H1 (cell line): ENCODE measurements at regions not wholly inside any gene's neighbourhood (a gene's known extent, or its start where the extent isn't known, plus 50 kb on each side); places are given as distances from the start of the nearest gene placed in this dataset.

Experiments
- CTCF ChIA-PET: fragments of 300-600 bp; sonication (Branson Sonifier 250); formaldehyde crosslinking; loops from one replicate; lab custom pipeline; 2021; ENCODE audit not compliant: partially characterized antibody; lab: Charles Lee
- POLR2A ChIA-PET: fragments of 300-600 bp; sonication (Branson Sonifier 250); formaldehyde crosslinking; loops from one replicate; lab custom pipeline; 2021; ENCODE audit warnings: inconsistent platforms; ENCODE audit not compliant: partially characterized antibody; lab: Charles Lee
- DNase-seq, 2 experiments: peaks; one replicate each; pipeline versions ENCODE4 v3.0.0 to v3.0.0-alpha.2; 2010 to 2022; ENCODE audit warnings: low spot score in 2 of 2, low read depth in 1 of 2, mixed read lengths in 1 of 2
- FAIRE-seq: peaks from 2 replicates; lab custom pipeline; 2011; peaks lifted over from hg19 to GRCh38; lab: Jason Lieb, UNC
- H2AFZ ChIP-seq: 2 replicates; pipeline ENCODE4 v1.8.1; 2012; ENCODE audit warnings: low read length, inconsistent platforms
- H2AK5ac ChIP-seq: 2 replicates; pipeline ENCODE4 v1.6.1; 2013; ENCODE audit warnings: low read depth, low read length
- H2BK120ac ChIP-seq: replicated peaks from 2 replicates; pipeline ENCODE3; 2013; ENCODE audit warnings: low read depth, low read length, inconsistent platforms
- H2BK12ac ChIP-seq: 2 replicates; pipeline ENCODE4 v1.6.1; 2013; ENCODE audit warnings: low read depth, low read length
- H2BK15ac ChIP-seq: 2 replicates; pipeline ENCODE4 v1.6.1; 2013; ENCODE audit warnings: low read length
- H2BK20ac ChIP-seq: 2 replicates; pipeline ENCODE4 v1.6.1; 2013; ENCODE audit warnings: low read length
- H2BK5ac ChIP-seq: 2 replicates; pipeline ENCODE4 v1.6.1; 2013; ENCODE audit warnings: low read depth, low read length
- H3K14ac ChIP-seq: 2 replicates; pipeline ENCODE4 v1.6.1; 2013; ENCODE audit warnings: inconsistent platforms; ENCODE audit not compliant: insufficient read length
- H3K18ac ChIP-seq: 2 replicates; pipeline ENCODE4 v1.6.1; 2013; ENCODE audit warnings: low read length; ENCODE audit errors: extremely low read depth
- H3K23ac ChIP-seq: 2 replicates; pipeline ENCODE4 v1.6.1; 2013; ENCODE audit warnings: inconsistent platforms; ENCODE audit not compliant: insufficient read length
- H3K23me2 ChIP-seq: 2 replicates; pipeline ENCODE4 v1.6.1; 2013; ENCODE audit warnings: low read depth, low read length
- H3K27ac ChIP-seq: 2 replicates; pipeline ENCODE4 v1.6.1; 2011; ENCODE audit warnings: low read depth, low read length, inconsistent platforms
- H3K27me3 ChIP-seq, 4 experiments: replicated peaks in 1 of 4; 1 replicate in 1 of 4; 2 replicates in 3 of 4; pipeline versions ENCODE4 v1.6.1 to v1.8.1; 2011 to 2013; ENCODE audit warnings: low read length in 3 of 4, mild to moderate bottlenecking in 3 of 4, inconsistent platforms in 2 of 4, mixed read lengths in 2 of 4, moderate library complexity in 1 of 4; ENCODE audit not compliant: control insufficient read depth in 3 of 4, insufficient read depth in 3 of 4; ENCODE audit errors: extremely low read depth in 1 of 4
- H3K36me3 ChIP-seq, 4 experiments: 2 replicates each; pipeline versions ENCODE4 v1.6.1 to v1.8.1; 2011 to 2013; ENCODE audit warnings: mild to moderate bottlenecking in 4 of 4, low read length in 3 of 4, moderate library complexity in 2 of 4, control low read depth in 1 of 4, inconsistent platforms in 1 of 4; ENCODE audit not compliant: insufficient read depth in 4 of 4, control insufficient read depth in 2 of 4
- H3K4ac ChIP-seq: replicated peaks from 2 replicates; pipeline ENCODE3; 2013; ENCODE audit warnings: low read length, low read depth, mixed read lengths, inconsistent platforms; ENCODE audit not compliant: insufficient read length
- H3K4me1 ChIP-seq, 4 experiments: replicated peaks in 1 of 4; 1 replicate in 1 of 4; 2 replicates in 3 of 4; pipeline versions ENCODE4 v1.6.1 to v1.8.1; 2011 to 2013; ENCODE audit warnings: low read length in 3 of 4, inconsistent platforms in 2 of 4, mixed read lengths in 1 of 4; ENCODE audit not compliant: insufficient read depth in 4 of 4, control insufficient read depth in 3 of 4
- H3K4me2 ChIP-seq, 2 experiments: 2 replicates each; pipeline versions ENCODE4 v1.6.1 to v1.8.1; 2011 to 2013; ENCODE audit warnings: low read depth in 2 of 2, low read length in 2 of 2, control low read depth in 1 of 2, inconsistent platforms in 1 of 2, mild to moderate bottlenecking in 1 of 2; ENCODE audit not compliant: insufficient read depth in 1 of 2
- H3K4me3 ChIP-seq, 4 experiments: fragments of 200-600, 300-600 bp in 1 of 4; sonication (generic), shearing (Covaris generic), sonication (Bioruptor Twin) in 1 of 4; 2 replicates each; pipeline versions ENCODE4 v1.5.1 to v1.8.1; 2011 to 2016; ENCODE audit warnings: low read length in 4 of 4, low read depth in 3 of 4, control low read depth in 2 of 4, inconsistent platforms in 2 of 4, mild to moderate bottlenecking in 2 of 4, mixed read lengths in 1 of 4, moderate library complexity in 1 of 4; ENCODE audit not compliant: insufficient read depth in 2 of 4; ENCODE audit errors: extremely low read depth in 1 of 4
- H3K56ac ChIP-seq: replicated peaks from 2 replicates; pipeline ENCODE3; 2013; ENCODE audit warnings: low read depth, mild to moderate bottlenecking, mixed read lengths, low read length, inconsistent platforms; ENCODE audit not compliant: insufficient read length
- H3K79me1 ChIP-seq: 2 replicates; pipeline ENCODE4 v1.6.1; 2013; ENCODE audit warnings: low read depth, low read length, control low read depth
- H3K79me2 ChIP-seq, 2 experiments: 2 replicates each; pipeline versions ENCODE4 v1.6.1 to v1.8.1; 2012 to 2013; ENCODE audit warnings: low read length in 2 of 2, mild to moderate bottlenecking in 2 of 2, inconsistent platforms in 1 of 2; ENCODE audit not compliant: insufficient read depth in 2 of 2, control insufficient read depth in 1 of 2
- H3K9ac ChIP-seq, 4 experiments: replicated peaks in 1 of 4; 1 replicate in 1 of 4; 2 replicates in 3 of 4; pipeline versions ENCODE4 v1.6.1 to v1.8.1; 2011 to 2013; ENCODE audit warnings: low read depth in 3 of 4, low read length in 3 of 4, control low read depth in 2 of 4, mild to moderate bottlenecking in 2 of 4, moderate library complexity in 2 of 4, inconsistent platforms in 1 of 4; ENCODE audit errors: extremely low read depth in 1 of 4
- H3K9me3 ChIP-seq, 2 experiments: 2 replicates each; pipeline versions ENCODE4 v1.6.1 to v1.8.1; 2012 to 2013; ENCODE audit warnings: mild to moderate bottlenecking in 2 of 2, moderate library complexity in 2 of 2, control low read depth in 1 of 2, inconsistent platforms in 1 of 2, low read depth in 1 of 2, low read length in 1 of 2, mixed read lengths in 1 of 2; ENCODE audit not compliant: insufficient read depth in 2 of 2
- H4K20me1 ChIP-seq, 2 experiments: replicated peaks in 1 of 2; 2 replicates each; pipeline versions ENCODE3 to v1.8.1; 2011 to 2013; ENCODE audit warnings: inconsistent platforms in 2 of 2, low read length in 2 of 2, mild to moderate bottlenecking in 1 of 2; ENCODE audit not compliant: insufficient read depth in 2 of 2, control insufficient read depth in 1 of 2
- H4K5ac ChIP-seq: 2 replicates; pipeline ENCODE4 v1.6.1; 2013; ENCODE audit warnings: low read length, low read depth, mixed read lengths, inconsistent platforms; ENCODE audit not compliant: insufficient read length
- H4K8ac ChIP-seq: 2 replicates; pipeline ENCODE4 v1.8.0; 2013; ENCODE audit warnings: mild to moderate bottlenecking, moderate library complexity, low read length, inconsistent platforms; ENCODE audit not compliant: insufficient read depth; ENCODE audit errors: extremely low read depth
- H4K91ac ChIP-seq: replicated peaks from 2 replicates; pipeline ENCODE3; 2013; ENCODE audit warnings: low read length, mixed read lengths, inconsistent platforms; ENCODE audit not compliant: insufficient read length
- BRCA1 ChIP-seq: IDR thresholded peaks from 2 replicates; pipeline ENCODE4 v1.6.1; 2012; ENCODE audit warnings: low read depth, low read length, improper control_type of control experiment
- ZNF274 ChIP-seq: IDR thresholded peaks from 2 replicates; pipeline ENCODE4 v1.7.0; 2012; ENCODE audit warnings: low read length, borderline replicate concordance; ENCODE audit errors: extremely low read depth
- WGBS, 2 experiments: shearing (Covaris generic) in 1 of 2; methylation state at CpG; one replicate each; pipeline versions ENCODE4 v1.1.6 to v1.1.7; 2013 to 2015; ENCODE audit warnings: low lambda C conversion rate in 2 of 2, mixed read lengths in 2 of 2, inconsistent platforms in 1 of 2, low coverage in 1 of 2, missing lambda C conversion rate in 1 of 2; ENCODE audit not compliant: insufficient replicate concordance in 2 of 2, insufficient coverage in 1 of 2, insufficient read length in 1 of 2; ENCODE audit errors: extremely low coverage in 1 of 2, missing lambda C conversion rate in 1 of 2; 5-methylcytosine and 5-hydroxymethylcytosine counted together

DNA sequence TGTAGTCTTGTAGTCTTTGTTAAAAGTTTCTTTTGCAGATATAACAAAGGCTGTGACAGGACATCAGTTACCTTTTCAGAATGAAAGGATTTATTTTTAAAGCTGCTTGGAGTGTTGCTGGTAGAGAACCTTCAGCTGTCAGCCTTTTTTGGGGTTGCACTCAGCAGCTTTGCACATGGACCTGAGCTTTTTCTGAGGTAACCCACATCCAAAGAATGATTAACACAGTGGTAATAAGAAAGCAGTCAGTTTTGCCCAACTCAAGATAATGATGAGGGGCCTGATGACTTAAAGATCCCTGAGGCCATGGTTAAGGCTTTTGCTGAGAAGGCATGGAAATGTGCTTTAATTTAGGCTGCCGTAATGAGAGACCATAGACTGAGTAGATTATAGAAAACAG is 1042.7 kb downstream of the PLOD2 start:
- CTCF ChIA-PET, result no interaction called here
- H3K4me3 ChIP-seq, result no peak overlapping the region
- no peaks in the 10 kb centered on the region for H3K36me3 ChIP-seq
- no peaks in the 10 kb centered on the region for H3K23me2 ChIP-seq
- H2AK5ac ChIP-seq, result no peak overlapping the region
- no peak overlapping the region for H4K8ac ChIP-seq
- no peaks in the 10 kb centered on the region for H3K9me3 ChIP-seq
- H2BK15ac ChIP-seq, result no peak overlapping the region
- FAIRE-seq (no peak), DNase-seq (no peak)
- no peak overlapping the region for H3K23ac ChIP-seq
- no peak overlapping the region for H3K4ac ChIP-seq
- H3K4me1 ChIP-seq, result peaks cover 0 to 3% (median 0%) of the 10 kb centered on the region in 4 experiments; a peak in 1 of 7 replicates
- no peak overlapping the region for H2BK120ac ChIP-seq
- no peak overlapping the region for H3K56ac ChIP-seq
- no peak overlapping the region for H3K9ac ChIP-seq
- TF ChIP-seq ZNF274, result no peak
- TF ChIP-seq BRCA1, result no peak
- H3K4me2 ChIP-seq, result no peak overlapping the region
- H2BK5ac ChIP-seq, result no peak overlapping the region
- 100% methylated on average over 1 of the region's 1 CpG; no CpG with 5 or more reads in 1 of the 2 experiments for WGBS, 2 experiments
- no peaks in the 10 kb centered on the region for H4K20me1 ChIP-seq
- H3K27ac ChIP-seq, result no peak overlapping the region
- H3K27me3 ChIP-seq, result no peaks in the 10 kb centered on the region
- no peak overlapping the region for H2BK12ac ChIP-seq
- peak overlapping the region; percentile 72; the same call in 1 of the 2 replicates for H2BK20ac ChIP-seq
- no peak overlapping the region for H4K5ac ChIP-seq
- POLR2A ChIA-PET, result no interaction called here
- peak overlapping the region; percentile 53 for H4K91ac ChIP-seq
- H3K79me2 ChIP-seq, result no peaks in the 10 kb centered on the region
- H3K18ac ChIP-seq, result no peak overlapping the region
- no peaks in the 10 kb centered on the region for H3K79me1 ChIP-seq
- no peak overlapping the region for H3K14ac ChIP-seq
- no peak overlapping the region for H2AFZ ChIP-seq
